HG02642 (cell line): ENCODE measurements at regions not wholly inside any gene's neighbourhood (a gene's known extent, or its start where the extent isn't known, plus 50 kb on each side); places are given as distances from the start of the nearest gene placed in this dataset.

ENCODE experiments used
- ATAC-seq: cut with Tn5 transposase; IDR thresholded peaks from one replicate; pipeline ENCODE4 v1.9.1; 2021; ENCODE audit warnings: mild to moderate bottlenecking; ENCODE audit not compliant: unreplicated experiment, poor library complexity

- ATAC-seq, result no peak
Measured at GRCh38 chr16:14362774-14363371, 267.2 kb downstream of the PARN start.

- ATAC-seq, result no peak
Measured at GRCh38 chr16:14360326-14361037, 269.6 kb downstream of the PARN start.

- ATAC-seq, result no peak
Measured at GRCh38 chr16:14358697-14359305, 271.3 kb downstream of the PARN start.

GRCh38 chr16:14357328-14357727, 272.7 kb downstream of the PARN start:
- no peak for ATAC-seq

- ATAC-seq, result no peak
Measured at GRCh38 chr16:14356064-14356463, 274.0 kb downstream of the PARN start.

GRCh38 chr16:14354561-14355351, 275.3 kb downstream of the PARN start:
- ATAC-seq, result peak; percentile 86

GRCh38 chr16:14353340-14353739, 276.7 kb downstream of the PARN start:
- ATAC-seq, result no peak

- ATAC-seq, result no peak
Measured at GRCh38 chr16:14351647-14352046, 278.4 kb downstream of the PARN start.

- ATAC-seq, result no peak
Measured at GRCh38 chr16:14350626-14351025, 279.4 kb downstream of the PARN start.

GRCh38 chr16:14350081-14350480, 279.0 kb downstream of the MRTFB start:
- no peak for ATAC-seq

- ATAC-seq, result no peak
Measured at GRCh38 chr16:14347706-14348105, 276.6 kb downstream of the MRTFB start.

- no peak for ATAC-seq
Measured at GRCh38 chr16:14346278-14347142, 275.4 kb downstream of the MRTFB start.

GRCh38 chr16:14345512-14346115, 274.5 kb downstream of the MRTFB start:
- no peak for ATAC-seq

GRCh38 chr16:14344945-14345344, 273.8 kb downstream of the MRTFB start:
- ATAC-seq, result no peak

GRCh38 chr16:14344292-14344691, 273.2 kb downstream of the MRTFB start:
- ATAC-seq, result no peak

GRCh38 chr16:14341324-14342225, 270.5 kb downstream of the MRTFB start:
- no peak for ATAC-seq

GRCh38 chr16:14339694-14340093, 268.6 kb downstream of the MRTFB start:
- no peak for ATAC-seq

GRCh38 chr16:14338969-14339368, 267.9 kb downstream of the MRTFB start:
- no peak for ATAC-seq

GRCh38 chr16:14338236-14338635, 267.1 kb downstream of the MRTFB start:
- ATAC-seq, result no peak
